NCI-H1694 (cell line): ENCODE measurements at regions not wholly inside any gene's neighbourhood (a gene's known extent, or its start where the extent isn't known, plus 50 kb on each side); places are given as distances from the start of the nearest gene placed in this dataset.

ENCODE experiments used
- DNase-seq: peaks from one replicate; lab custom pipeline; 2025; lab: John Stamatoyannopoulos, UW

- no peak for DNase-seq
Measured at GRCh38 chr2:146143971-146144370, 1624.1 kb upstream of the ZEB2 start.

- no peak for DNase-seq
Measured at GRCh38 chr2:146138820-146139219, 1618.9 kb upstream of the ZEB2 start.

- no peak for DNase-seq
Measured at GRCh38 chr2:146135245-146135644, 1615.3 kb upstream of the ZEB2 start.

- DNase-seq: no peak
Measured at GRCh38 chr2:146131785-146132184, 1611.9 kb upstream of the ZEB2 start.

GRCh38 chr2:146131048-146131447, 1611.1 kb upstream of the ZEB2 start:
- DNase-seq: no peak

- DNase-seq: no peak
Measured at GRCh38 chr2:146130290-146130689, 1610.4 kb upstream of the ZEB2 start.

- DNase-seq: no peak
Measured at GRCh38 chr2:146129231-146129630, 1609.3 kb upstream of the ZEB2 start.

GRCh38 chr2:146128216-146128615, 1608.3 kb upstream of the ZEB2 start:
- DNase-seq: no peak

- no peak for DNase-seq
Measured at GRCh38 chr2:146125551-146125950, 1605.6 kb upstream of the ZEB2 start.

- DNase-seq: no peak
Measured at GRCh38 chr2:146124741-146125140, 1604.8 kb upstream of the ZEB2 start.

GRCh38 chr2:146123714-146124113, 1603.8 kb upstream of the ZEB2 start:
- no peak for DNase-seq

GRCh38 chr2:146123256-146123655, 1603.3 kb upstream of the ZEB2 start:
- no peak for DNase-seq

GRCh38 chr2:146119586-146119985, 1599.7 kb upstream of the ZEB2 start:
- DNase-seq: no peak

GRCh38 chr2:146108993-146109392, 1589.1 kb upstream of the ZEB2 start:
- DNase-seq: no peak

GRCh38 chr2:146094185-146094584, 1574.3 kb upstream of the ZEB2 start:
- no peak for DNase-seq

- DNase-seq: no peak
Measured at GRCh38 chr2:146081459-146081858, 1561.5 kb upstream of the ZEB2 start.

- DNase-seq: no peak
Measured at GRCh38 chr2:146080925-146081324, 1561.0 kb upstream of the ZEB2 start.

GRCh38 chr2:146079216-146079615, 1559.3 kb upstream of the ZEB2 start:
- DNase-seq: no peak

- no peak for DNase-seq
Measured at GRCh38 chr2:146077156-146077555, 1557.2 kb upstream of the ZEB2 start.

GRCh38 chr2:146068051-146068450, 1548.1 kb upstream of the ZEB2 start:
- no peak for DNase-seq

GRCh38 chr2:146048141-146048540, 1528.2 kb upstream of the ZEB2 start:
- no peak for DNase-seq

GRCh38 chr2:146041274-146041910, 1521.5 kb upstream of the ZEB2 start:
- no peak for DNase-seq

- no peak for DNase-seq
Measured at GRCh38 chr2:146040051-146040450, 1520.1 kb upstream of the ZEB2 start.

- no peak for DNase-seq
Measured at GRCh38 chr2:146038014-146038413, 1518.1 kb upstream of the ZEB2 start.
